ENCODE measurements at regions not wholly inside any gene's neighbourhood (a gene's known extent, or its start where the extent isn't known, plus 50 kb on each side); places are given as distances from the start of the nearest gene placed in this dataset.
A peak's percentile ranks its signal among the peaks of the same experiment; 100 is the strongest.
"Not testable (repeated sequence)": the region's sequence is repeated elsewhere in the genome, so short reads cannot be mapped to it uniquely, and the experiment has no call there.

GRCh38 chr1:235059221-235059620 lies 69.4 kb downstream of the TOMM20 start:
- peak in 1 of 3 donors; percentile 10 for DNase-seq

GRCh38 chr1:235058695-235059094 lies 69.9 kb downstream of the TOMM20 start:
- DNase-seq: no peak

GRCh38 chr1:235057385-235058306 lies 71.0 kb downstream of the TOMM20 start:
- peak in 1 of 3 donors; percentile 16 for DNase-seq

GRCh38 chr1:235056937-235057336 lies 71.7 kb downstream of the TOMM20 start:
- peak in 1 of 3 donors; percentile 18 for DNase-seq

- DNase-seq: peak in 1 of 3 donors; percentile 1
Observed at GRCh38 chr1:235054936-235055335, 73.7 kb downstream of the TOMM20 start.

DNA sequence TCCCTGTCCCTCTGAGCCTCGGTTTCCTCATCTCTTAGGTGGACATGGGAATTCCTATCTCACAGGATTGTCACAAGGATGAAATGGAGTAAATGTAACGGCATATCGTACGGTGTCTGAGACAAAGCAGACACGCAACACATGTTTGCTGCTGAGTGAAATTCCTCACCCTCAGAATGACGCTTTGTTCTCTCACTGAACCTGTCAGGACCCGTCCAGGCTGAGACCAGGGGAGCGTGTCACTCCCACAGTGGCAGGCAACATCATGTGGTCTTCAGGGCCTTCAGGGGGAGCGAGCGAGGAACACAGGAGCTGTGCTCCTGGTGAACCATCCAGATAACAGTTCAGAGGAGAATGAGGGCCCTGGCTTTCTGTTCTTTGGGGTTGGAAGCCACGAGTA lies 74.2 kb downstream of the TOMM20 start:
- peak in 1 of 3 donors; percentile 10 for DNase-seq

- peak; percentile 86 to 93 (median 87) for DNase-seq
Observed at GRCh38 chr1:235052067-235053008, 76.3 kb downstream of the TOMM20 start.

DNA sequence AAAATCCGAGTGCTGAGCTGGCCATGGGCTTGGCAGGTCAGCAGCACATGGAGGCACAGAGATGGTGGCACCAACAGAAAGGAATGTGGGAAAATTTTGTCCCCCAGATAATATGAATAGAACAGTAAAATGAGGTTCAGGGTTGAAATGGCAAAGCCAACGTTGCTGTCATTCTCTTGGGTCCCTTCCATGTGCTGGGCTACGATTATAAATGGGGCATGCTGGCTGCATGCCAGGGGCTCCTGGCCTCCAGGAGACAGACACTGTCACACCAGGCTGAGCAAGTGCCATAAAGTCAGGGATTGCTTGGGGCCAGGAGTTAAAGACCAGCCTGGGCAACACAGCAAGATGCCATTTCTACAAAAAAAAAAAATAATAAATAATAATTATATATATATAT lies 77.1 kb downstream of the TOMM20 start:
- peak in 1 of 3 donors; percentile 7 for DNase-seq

DNA sequence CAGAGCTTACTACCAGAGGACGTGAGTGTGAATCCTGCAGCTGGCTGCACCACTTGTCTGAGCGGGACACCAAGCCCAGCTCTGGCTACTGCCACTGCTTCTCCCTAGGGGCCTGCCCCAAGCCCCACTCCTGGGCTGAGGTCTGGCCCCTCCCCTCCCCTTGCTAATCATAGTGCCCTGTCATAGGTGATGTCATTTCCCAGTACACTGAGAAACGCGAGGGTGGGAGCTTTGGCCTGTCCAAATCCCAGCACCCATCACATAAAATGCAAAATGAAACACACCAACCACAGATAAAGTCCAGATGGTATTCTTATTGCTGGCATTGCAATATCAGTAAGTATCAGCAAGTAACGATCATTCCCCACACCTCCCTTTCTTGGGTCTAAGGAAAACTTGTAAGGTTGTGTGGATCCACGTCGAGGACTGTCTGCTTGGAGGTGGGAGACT lies 77.7 kb downstream of the TOMM20 start:
- DNase-seq: peak; percentile 64 to 84 (median 78)

- not testable (repeated sequence) for DNase-seq
Observed at GRCh38 chr1:235049716-235050378, 78.8 kb downstream of the TOMM20 start.

DNA sequence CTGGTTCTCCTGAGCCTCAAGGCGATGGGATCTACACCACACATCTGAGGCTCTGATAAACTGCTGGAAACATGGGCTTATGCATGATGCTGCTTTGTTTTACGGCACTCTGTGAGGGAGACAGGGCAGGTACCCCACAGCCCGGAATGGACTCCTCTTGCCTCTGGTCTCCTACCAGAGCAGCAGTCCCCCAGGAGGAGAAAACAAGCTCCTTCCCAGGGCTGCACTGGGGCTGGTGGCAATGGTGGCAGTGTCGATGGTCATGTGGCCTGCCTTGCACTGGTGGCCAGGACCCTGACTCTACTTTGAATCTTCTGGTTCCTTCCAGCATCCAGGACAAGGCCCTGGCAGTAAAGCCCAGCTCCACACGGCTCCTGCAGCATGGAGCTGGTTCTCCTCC lies 79.4 kb downstream of the TOMM20 start:
- DNase-seq: no peak

GRCh38 chr1:235047331-235047871 lies 81.2 kb downstream of the TOMM20 start:
- DNase-seq: no peak

- no peak for DNase-seq
Observed at GRCh38 chr1:235045921-235046601, 82.6 kb downstream of the TOMM20 start.

DNA sequence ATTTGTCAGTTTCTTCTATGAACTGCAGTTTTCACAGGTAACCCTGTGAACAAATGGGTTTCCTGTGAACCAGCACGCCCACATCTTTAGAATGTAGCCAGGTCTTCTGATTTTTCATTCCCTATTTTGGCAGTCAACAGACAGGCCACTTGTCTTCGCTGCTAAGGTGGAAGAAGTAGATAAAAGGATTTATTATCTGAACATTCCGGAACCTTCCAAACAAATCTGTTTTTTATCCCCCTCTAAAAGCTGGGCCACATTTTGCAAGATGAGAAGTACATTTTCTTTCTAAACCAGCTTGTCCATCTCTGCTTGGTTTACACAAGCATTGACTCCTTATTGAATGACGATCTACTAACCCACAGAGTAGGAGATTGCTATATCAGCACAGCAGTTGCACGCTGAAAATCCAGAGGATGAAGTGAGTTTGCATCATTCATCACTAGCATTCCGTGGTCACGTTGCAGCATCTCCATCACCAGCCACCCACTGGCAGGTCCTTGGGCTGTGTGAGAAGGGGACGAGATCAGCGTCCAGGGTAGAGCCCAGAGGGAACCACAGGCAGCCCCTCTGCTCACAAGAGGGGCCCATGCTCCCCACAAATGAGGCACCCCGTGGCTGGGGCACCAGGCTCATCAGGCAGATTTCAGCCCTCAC lies 83.5 kb downstream of the TOMM20 start:
- DNase-seq: no peak

DNA sequence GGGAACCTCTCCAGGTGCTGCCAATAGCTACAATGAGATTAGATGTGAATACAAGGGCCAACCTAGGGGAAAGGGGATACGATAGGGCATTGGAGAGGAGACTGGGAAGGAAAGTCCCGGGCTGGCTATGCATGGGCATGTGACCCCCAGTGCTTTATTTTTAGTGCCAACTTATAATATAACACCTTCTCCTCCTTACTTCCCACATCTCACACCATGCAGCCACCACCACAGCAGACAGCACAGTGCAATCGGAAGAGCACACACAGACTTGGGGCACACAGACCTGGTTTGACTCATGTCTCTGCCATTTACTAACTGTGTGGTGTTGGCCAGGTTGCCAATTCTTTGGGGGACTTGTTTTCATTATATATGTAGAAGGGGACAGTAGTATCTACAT lies 85.4 kb downstream of the TOMM20 start:
- DNase-seq: no peak

DNA sequence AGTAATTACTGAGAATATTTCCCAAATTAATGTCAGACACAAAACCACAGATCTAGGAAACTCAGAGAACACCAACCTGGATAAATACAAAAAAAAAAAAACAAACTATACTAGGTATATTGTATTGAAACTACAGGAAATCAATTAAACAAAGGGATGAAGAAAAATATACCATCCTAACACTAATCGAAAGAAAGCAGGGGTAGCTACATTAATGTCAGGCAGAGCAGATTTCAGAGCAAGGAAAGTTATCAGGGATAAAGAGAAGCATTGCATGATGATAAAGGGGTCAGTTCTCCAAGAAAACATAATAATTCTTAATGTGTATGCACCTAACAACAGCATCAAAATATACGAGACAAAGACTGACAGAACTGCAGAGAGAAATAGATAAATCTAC lies 89.9 kb downstream of the TOMM20 start:
- no peak for DNase-seq

DNA sequence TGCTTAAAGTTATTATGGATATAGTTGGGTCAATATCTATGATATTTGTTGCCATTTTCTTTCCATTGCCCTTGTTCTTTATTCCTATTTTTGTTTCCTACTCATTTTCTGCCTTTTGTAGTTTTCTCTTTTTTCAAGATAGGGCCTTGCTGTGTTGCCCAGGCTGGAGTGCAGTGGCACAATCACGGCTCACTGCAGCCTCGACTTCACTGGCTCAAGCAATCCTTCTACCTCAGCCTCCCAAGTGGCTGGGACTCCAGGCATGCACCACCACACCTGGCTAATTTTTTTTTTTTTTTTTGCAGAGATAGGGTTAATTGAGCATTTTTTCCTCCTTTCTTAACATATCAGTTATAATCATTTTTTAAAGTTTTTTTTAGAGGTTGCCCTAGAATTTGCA lies 92.7 kb downstream of the TOMM20 start:
- no peak for DNase-seq

DNA sequence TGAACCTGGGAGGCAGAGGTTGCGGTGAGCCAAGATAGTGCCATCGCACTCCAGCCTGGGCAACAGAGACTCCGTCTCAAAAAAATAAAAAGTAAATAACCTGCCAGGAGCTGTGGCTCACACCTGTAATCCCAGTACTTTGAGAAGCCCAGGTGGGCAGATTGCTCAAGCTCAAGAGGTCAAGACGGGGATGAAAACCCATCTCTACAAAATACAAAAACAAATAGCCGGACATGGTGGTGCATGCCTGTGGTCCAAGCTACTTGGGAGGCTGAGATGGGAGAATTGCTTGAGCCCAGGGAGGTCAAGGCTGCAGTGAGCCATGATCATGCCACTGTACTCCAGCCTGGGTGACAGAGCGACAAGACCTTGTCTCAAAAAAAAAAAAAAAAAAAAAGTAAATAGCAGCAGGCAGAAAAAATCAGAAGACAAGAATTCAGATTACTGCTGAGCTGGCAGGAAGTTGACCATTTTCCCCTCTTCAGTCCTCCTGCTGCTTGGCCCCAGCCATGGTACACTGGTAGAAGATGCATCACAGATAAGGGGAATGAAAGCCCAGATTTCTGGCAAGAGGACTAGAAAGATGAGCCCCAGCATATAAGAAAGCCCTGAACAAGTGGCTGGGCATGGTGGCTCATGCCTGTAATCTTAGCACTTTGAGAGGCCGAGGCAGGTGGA lies 97.6 kb downstream of the TOMM20 start:
- DNase-seq: no peak

GRCh38 chr1:235027862-235028250 lies 100.8 kb downstream of the TOMM20 start:
- no peak for DNase-seq

DNA sequence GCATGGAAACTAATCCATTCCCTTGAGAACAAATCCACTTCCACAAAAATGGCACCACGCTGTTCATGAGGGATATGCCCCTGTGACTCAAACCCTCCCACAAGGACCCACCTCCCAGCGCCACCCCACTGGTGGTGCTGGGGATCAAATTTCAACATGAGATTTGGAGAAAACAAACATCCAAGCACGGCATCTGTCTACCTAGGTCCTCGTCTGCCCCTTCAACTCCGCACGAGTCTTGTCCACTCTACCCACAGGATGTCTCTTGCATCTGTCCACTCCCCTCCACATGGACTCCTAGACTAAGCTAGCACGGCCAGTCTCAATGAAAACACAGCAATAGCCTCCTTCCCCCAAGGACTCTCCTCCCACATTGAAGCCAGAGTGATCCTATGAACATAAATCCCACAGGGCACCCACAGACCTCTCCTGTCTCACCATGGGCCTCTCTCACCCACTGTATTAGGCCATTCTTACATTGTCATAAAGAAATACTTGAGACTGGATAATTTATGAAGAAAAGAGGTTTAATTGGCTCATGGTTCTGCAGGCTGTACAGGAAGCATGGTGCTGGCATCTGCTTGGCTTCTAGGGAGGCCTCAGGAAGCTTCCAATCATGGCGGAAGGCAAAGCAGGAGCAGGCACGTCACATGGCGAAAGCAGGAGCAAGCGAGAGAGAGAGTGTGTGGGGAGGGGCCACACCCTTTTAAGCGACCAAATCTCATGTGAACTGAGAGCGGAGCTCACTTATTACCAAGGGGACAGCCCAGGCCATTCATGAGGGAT lies 101.4 kb downstream of the TOMM20 start:
- no peak for DNase-seq
